ENCODE measurements at regions not wholly inside any gene's neighbourhood (a gene's known extent, or its start where the extent isn't known, plus 50 kb on each side); places are given as distances from the start of the nearest gene placed in this dataset.

- TF ChIP-seq POLR2A (IDR thresholded peaks at IDR 0.05; ENCODE audit: low read length) = no peak
- no peak for TF ChIP-seq GATA1 (IDR thresholded peaks at IDR 0.05; ENCODE audit: low read depth, low read length)
Measured at GRCh38 chr1:166511761-166512160, 327.5 kb upstream of the POGK start.
